G401 (cell line): ENCODE measurements at regions not wholly inside any gene's neighbourhood (a gene's known extent, or its start where the extent isn't known, plus 50 kb on each side); places are given as distances from the start of the nearest gene placed in this dataset.
"Not testable (repeated sequence)": the region's sequence is repeated elsewhere in the genome, so short reads cannot be mapped to it uniquely, and the experiment has no call there.

Source experiments
- DNase-seq: peaks from one replicate; pipeline ENCODE4 v3.0.0-alpha.2; 2015; ENCODE audit warnings: low spot score
- in situ Hi-C: cut with HindIII; loops from 2 replicates; pipeline ENCODE4 v1.10.0; 2016; ENCODE audit warnings: low sequenced_read_pairs, mixed read lengths

DNA sequence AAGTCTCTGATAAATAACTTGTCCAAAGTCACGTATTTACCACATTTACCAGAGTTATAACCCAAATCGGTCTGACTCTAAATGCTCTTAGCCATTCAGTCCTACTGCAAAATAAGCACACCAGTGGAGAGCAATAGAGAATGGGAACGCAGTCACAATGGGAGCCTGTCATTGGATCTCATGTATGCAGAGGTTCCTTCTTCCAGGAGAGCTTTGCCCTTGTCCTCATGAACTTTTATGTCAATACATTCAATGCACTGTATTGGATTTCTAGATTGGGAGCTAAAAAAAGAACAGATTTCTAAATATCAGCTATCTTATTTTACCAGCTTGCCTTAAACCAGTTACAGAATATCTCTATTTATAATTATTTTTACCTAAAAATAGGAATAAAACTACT, 149.1 kb upstream of the CXXC4 start:
- DNase-seq: no peak
- in situ Hi-C loops: no loop called here

DNA sequence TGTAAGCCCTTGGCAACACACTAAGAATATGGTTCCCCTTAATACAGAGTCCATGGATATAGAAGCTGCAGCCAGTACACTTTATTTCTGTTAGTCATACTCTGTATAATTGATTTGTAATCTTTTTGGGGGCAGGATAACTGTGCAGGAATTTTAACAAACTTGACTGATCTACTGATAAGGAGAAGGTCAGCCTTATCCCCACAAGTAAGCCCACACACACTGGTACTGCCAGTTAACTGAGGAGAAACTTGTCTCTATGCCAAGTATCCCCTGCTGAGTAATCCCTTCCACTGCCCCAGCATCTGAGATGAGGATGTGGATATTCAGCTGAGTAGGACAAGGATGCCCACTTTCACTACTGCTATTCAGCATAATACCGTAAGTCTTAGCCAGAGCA, 154.9 kb upstream of the CXXC4 start:
- in situ Hi-C loops: no loop called here
- no peak for DNase-seq

DNA sequence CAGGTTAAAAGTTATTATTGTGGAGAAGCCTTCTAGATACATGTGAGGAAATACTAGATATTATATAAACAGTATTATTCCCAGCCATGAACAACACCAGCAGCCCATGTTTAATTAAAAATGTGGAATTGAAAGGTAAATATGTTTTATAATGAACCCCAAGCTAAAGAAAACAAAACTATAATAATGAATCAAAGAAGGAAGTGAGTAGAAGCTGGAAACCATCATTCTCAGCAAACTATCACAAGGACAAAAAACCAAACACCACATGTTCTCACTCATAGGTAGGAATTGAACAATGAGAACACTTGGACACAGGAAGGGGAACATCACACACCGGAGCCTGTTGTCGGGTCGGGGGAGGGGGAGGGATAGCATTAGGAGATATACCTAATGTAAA, 167.6 kb upstream of the CXXC4 start:
- DNase-seq, in situ Hi-C loops: not testable (repeated sequence)

DNA sequence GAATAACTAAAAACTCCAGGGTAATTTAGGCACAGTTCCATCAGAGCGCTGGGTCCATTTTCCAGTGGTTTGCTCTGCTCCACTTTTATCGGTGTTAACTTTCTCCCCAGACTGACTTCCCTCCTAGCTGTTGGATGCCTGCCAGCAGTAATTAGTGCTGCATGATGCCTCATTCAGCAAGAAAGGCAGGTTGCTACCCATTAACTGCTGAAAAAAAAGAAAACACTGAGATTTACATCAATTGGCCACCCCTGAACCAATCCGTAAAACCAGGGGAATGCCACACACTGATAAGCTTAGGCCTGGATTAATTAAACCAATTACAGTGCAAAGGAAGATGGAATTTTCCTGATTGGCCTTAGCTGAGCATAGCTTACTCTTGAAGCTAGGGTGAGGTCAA, 182.4 kb upstream of the CXXC4 start:
- DNase-seq: peak; percentile 16
- in situ Hi-C loops: no loop called here

DNA sequence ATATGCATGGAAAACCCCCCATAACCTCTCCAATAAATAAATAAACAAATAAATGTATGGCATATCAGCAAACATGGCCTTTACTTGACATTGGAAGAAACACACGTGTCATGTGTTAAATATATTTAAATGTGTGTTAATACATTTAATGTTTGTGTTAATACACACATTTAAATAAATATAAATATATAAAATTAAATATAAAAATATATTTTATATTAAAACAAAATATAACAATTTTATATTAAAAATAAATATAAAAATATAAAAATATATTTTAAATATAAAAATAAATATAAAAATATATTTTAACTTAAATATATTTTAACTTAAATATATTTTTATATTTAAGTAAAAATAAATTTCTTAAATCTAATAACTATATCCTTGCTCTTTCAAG, 187.6 kb upstream of the CXXC4 start:
- no peak for DNase-seq
- in situ Hi-C loops: no loop called here

DNA sequence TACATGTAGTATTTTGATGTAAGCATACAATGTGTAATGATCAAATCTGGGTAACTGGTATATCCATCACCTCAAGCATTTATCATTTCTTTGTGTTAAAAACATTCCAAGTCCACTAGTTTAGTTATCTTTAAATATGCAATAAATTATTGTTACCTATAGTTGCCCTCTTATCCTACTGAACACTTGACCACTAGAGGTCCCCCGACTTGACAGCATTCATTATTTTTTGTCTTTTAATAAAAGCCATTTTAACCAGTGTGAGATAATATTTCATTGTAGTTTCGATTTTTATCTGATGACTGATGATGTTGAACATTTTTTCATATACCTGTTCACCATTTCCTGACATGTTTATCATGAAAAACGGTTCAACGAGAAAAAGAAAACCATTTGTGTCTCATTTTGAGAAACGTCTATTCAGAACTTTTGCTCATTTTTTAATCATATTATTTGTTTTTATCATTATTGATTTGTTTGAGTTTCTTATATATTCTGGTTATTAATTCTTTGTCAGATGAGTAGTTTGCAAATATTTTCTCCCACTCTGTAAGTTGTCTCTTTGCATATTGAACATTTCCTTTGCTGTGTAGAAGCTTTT, 199.0 kb upstream of the CXXC4 start:
- in situ Hi-C loops: no loop called here
- DNase-seq: no peak

DNA sequence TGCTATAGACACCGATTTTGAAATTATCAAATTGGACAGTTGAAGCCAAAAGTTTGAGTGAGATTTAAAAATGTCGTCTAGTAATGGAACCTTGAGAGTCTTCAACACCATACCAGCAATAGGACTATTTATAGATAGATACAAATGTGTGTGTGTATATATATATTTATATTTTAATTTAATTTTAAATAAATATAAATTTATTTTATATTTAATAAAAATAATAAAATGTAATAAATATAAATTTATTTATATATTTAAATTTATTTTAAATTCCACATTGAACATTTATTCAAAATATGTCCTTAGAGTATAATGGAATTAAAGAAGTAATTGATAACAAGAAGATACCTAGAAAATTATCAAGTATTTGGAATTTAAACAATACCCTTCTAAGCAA, 221.9 kb upstream of the CXXC4 start:
- DNase-seq: no peak
- in situ Hi-C loops: no loop called here

DNA sequence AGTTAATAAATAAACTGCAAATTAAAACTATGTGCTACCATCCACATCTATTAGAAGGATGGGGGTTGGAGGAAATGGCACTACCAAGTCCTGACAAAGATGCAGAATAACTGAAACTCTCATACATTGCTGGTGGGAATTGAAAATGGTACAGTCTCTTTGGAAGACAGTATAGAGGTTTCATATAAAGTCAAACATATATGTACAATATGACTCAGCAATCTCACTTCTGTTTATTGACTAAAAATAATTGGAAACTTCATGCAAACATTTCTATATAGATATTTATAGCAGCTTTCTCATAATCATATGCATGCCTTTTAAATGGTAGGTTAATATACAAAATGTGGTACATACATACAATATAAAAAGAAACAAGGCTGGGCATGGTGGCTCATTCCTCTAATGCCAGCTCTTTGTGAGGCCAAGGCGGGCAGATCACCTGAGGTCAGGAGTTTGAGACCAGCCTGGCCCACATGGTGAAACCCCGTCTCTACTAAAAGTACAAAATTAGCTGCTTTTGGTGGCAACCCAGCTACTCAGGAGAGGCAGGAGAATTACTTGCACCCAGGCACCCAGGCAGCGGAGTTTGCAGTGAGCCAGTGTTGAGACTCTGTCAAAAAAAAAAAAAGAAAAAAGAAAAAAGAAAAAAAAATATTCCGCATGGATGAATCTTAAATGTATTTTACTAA, 225.0 kb upstream of the CXXC4 start:
- DNase-seq: no peak
- in situ Hi-C loops: no loop called here

DNA sequence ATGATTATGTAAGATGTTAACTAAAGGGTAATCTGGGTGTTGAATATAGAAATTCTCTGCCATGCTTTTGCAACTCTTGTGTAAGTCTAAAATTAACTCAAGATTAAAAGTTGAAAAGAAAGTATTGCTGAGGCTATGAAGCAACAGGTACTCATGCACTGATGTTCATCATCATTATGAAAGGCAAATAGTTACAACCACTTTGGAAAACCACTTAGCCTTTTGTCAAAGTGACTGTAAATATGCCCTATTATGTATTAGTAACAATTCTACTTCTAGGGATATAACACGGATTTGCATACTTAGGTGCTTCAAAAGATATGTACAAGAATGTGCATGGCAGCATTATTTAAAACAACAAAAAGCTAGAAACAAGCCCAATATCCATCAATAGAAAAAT, 227.8 kb upstream of the CXXC4 start:
- DNase-seq: no peak
- in situ Hi-C loops: no loop called here

DNA sequence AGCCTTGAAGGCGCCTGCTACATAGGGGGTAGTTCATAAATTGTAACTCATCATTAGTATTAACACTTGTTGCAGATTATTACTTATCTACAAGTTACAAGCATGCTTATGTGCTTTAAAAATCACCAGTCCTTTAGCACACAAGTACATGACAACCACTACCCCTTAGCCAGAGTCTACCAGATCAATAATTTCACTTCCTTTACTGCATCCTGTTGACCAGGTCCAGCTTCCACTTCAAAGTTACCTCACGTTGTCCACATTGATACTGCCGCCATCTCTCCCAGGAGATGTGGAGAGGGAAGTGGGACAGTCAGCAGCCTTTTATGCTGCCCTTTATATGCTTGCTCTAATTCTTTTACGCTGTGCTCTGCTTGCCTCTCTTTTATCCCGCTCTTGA, 231.3 kb upstream of the CXXC4 start:
- DNase-seq: no peak
- in situ Hi-C loops: no loop called here

DNA sequence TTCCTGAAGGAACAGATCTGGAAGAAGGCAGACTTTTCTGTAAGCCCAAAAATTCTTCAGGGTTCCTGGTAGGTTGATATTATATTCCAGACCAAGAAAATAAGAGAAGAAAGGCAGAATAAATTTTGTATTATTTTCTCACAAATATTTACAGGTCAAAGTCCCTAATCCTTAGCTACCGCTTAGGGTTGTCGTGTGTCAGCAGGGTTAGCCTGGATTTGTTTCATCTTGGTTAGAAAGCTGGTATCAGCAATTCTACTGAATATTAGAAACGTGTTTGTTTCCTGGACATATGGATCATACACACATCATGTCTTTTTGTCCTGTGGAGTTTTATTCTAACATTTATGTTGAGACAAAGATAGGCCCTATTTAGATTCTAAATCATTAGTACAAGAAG, 232.9 kb upstream of the CXXC4 start:
- in situ Hi-C loops: no loop called here
- no peak for DNase-seq

DNA sequence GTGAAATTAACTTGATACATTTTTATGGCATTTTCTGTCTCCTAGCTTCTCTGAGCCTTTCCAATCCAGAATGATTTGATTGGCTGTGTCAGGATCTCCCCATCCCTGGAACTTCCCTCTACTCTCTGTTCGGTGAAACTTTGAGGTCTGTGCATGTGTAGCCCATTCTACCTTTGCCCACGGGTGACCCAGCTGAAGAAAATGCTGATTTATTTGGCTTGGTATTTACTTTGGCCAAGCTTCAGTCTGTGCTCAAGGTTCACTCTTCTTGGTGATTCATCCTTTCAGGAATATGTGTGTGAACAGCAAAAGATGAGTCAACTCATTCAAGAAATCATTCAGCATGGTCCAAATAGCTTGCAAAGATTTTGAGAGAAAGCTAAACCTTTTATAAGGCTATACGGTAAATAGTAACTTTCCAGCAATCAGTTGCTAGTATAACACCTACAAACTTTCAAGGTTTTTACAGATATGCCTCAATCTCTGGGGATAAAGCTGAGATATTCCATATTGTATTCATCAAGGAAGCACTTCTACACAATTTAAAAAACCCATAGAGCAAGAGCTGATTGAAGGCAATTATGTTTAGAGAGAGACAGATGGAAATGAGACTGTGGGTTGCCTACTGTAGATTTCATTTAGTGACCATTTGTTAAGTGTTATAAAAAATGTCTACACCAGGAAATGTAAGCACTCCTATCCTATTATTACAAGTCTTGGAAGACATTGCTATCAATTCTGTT, 233.9 kb upstream of the CXXC4 start:
- in situ Hi-C loops: no loop called here
- no peak for DNase-seq

DNA sequence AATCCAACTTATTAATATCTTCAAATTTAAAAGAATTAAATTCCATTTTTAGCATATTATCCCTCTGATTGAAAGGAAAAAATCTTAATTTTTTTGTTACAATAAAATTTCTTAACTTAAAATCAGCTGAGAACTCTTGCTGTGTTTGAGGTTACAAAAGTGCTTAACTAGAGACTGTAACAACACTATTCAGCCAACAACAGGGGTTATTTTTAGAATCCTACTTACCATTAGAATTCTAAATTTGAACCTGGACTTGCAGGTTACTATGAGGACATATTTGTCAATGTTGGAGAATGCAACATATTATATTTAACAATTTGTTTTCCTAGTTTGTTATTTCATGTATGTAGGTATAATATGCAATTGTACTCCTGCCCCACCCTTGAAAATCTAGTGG, 238.1 kb upstream of the CXXC4 start:
- in situ Hi-C loops: no loop called here
- no peak for DNase-seq

DNA sequence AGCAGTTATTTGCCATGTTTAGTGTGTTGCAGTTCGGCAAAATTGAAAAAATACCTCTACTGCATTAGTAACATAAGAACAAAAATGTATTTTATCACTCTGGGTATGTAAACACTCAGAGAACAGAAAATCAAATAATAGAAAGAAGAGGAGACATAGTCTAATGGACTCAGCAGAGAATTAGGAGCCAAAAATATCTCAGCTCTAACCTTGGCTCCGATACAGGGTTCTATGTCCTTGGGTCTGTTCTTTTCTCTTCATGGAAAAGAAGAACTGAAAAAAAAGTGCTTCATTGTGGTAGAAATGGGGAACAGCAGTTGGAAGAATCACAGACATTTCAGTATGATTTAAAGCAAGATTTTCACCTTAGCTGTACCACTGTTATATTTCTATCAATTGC, 240.5 kb upstream of the CXXC4 start:
- peak; percentile 5 for DNase-seq
- in situ Hi-C loops: no loop called here

DNA sequence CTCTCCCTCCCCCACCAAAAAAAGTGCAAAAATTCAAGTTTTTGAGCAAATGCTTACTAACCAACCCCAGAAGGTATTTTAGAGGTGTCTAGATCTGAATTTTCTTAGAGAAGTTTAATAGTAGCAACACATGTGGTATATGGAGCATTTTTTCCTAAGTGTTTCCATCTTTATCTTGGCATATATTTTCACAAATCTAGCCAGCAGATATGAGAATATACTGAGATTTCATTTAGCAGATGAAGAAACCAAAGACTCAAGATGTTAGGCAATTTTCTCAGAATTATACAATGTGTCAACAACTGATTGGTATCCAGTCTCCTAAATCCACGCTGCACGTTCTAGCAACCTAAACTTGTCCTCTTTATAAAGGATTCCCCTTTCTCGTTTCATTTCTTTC, 245.5 kb upstream of the CXXC4 start:
- DNase-seq: no peak
- in situ Hi-C loops: no loop called here

DNA sequence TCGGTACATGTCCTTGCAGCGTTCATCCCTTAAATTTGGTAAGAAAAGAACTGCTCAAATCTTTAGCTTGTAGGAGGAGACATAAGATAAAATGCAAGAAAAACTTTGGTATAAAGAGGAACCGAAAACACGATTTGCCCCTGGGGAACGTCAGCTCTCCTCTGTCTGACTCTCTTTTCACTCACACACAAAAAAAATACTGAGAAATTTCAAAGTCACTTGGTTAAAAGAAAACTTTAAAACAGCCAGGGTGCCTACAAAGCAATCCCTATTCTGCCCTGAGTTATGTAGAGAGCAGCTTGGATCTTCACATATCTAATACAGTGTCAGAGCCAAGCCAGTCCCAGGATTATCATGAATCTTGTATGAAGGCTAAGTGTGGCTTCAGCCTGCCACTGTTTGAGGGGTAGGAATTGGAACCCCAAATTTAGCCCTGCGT, 248.5 kb upstream of the CXXC4 start:
- in situ Hi-C loops: no loop called here
- DNase-seq: no peak

DNA sequence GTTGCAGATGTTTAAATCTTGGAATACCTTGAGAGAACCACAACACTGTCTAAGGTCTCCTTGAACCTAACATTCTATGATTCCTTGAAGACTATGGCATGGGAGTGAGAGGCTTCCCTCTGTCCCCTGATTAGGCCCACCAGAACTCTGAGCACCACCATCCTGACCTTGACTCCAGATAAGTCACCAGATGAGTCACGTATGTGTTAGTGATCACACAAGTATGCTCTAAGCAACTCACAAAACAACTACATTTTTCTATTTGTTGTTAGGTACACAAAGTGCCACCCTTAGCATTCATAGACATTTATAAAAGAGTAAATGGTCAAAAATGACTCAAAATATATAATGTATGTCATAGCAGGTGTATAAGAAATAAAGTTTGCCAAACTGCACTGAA, 252.9 kb upstream of the CXXC4 start:
- no peak for DNase-seq
- in situ Hi-C loops: no loop called here

DNA sequence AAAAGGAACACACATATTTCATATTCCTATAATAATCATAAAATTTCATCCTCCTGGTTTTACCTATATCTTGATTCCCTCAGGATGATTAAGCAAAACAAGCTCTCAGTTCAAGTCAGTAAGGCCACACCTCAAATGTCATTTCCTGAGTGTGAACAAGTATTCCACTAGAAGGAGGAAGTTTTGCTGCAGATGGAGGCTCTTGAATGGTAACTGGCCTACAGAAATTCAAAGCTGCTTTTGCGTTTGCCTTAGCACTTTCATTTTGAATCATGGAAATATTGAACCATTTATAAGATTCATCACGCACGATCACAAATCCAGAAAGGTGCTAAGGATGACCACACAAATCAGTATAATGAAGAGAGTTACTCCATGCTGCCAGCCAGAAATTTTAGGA, 254.4 kb upstream of the CXXC4 start:
- in situ Hi-C loops: no loop called here
- no peak for DNase-seq

DNA sequence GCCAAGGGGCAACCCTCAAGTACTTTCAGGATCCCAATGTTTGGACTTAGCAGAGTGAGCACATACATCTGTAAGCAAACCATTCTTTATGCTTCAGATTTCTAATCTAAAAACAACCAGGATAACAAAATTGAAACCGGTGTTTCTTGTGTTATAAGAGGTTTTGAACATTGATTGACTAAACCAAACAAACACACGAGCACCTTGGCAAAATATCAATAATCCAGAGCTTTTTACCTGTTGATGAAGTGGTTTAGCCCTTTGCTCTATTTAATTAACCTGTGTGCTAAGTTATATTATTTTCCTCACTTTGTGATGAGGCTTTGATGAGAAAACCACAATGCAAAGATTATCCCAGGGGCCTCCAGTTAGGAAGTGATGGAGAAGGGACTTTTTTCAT, 255.3 kb upstream of the CXXC4 start:
- in situ Hi-C loops: no loop called here
- DNase-seq: no peak

DNA sequence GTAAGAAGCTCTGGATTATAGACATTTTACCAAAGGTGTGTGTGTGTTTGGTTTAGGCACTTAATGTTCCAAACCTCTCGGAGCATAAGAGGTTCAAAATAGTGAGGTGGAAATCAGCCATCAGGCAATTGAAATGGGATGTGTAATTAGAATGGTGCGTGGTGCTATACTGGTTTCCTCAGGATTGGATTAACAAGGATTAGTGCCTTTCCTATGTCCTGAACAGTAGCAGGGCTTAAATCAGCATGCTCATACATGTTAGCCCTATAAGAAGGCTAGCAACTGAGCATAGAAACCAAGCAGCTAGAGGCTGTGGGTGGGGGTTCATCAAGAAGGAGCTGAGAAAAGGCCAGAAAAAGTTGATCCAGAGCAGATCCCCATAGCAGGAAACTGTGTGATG, 256.8 kb upstream of the CXXC4 start:
- no peak for DNase-seq
- in situ Hi-C loops: no loop called here

DNA sequence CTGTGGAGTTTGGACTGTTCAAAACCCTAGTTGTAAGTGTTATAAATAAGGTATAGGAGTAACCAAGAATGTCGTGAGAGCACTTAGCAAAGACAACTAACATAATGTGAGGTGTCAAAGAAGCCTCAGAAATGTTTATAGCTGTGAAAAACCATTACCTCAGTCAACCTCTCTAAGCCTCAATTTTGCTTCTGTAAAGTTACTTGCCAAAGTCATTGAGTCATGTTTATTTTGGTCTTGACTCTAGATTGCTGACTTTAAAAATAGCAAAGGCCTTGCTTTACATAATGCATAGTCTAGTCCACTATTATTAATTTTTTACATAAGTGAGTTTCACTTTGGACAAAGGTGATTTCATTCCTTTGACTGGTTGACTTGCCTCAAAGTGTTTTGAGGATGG, 257.6 kb upstream of the CXXC4 start:
- in situ Hi-C loops: no loop called here
- DNase-seq: no peak
